NCI-H1092 (cell line): ENCODE measurements at regions not wholly inside any gene's neighbourhood (a gene's known extent, or its start where the extent isn't known, plus 50 kb on each side); places are given as distances from the start of the nearest gene placed in this dataset.

Source experiments
- DNase-seq: peaks from one replicate; lab custom pipeline; 2025; lab: John Stamatoyannopoulos, UW

- DNase-seq = no peak
These were observed 78.5 kb upstream of the BCL6 start for GRCh38 chr3:187823746-187824145.

GRCh38 chr3:187827723-187828122, 82.5 kb upstream of the BCL6 start:
- no peak for DNase-seq

- DNase-seq = no peak
These were observed 83.5 kb upstream of the BCL6 start for GRCh38 chr3:187828579-187829452.

GRCh38 chr3:187830181-187830580, 84.9 kb upstream of the BCL6 start:
- no peak for DNase-seq

- no peak for DNase-seq
These were observed 86.1 kb upstream of the BCL6 start for GRCh38 chr3:187831125-187832051.

- no peak for DNase-seq
These were observed 86.9 kb upstream of the BCL6 start for GRCh38 chr3:187832202-187832601.

- no peak for DNase-seq
These were observed 88.1 kb upstream of the BCL6 start for GRCh38 chr3:187833375-187833774.

- no peak for DNase-seq
These were observed 88.7 kb upstream of the BCL6 start for GRCh38 chr3:187833799-187834578.

- no peak for DNase-seq
These were observed 91.8 kb upstream of the BCL6 start for GRCh38 chr3:187836823-187837770.

GRCh38 chr3:187838016-187838540, 92.8 kb upstream of the BCL6 start:
- no peak for DNase-seq

- no peak for DNase-seq
These were observed 94.2 kb upstream of the BCL6 start for GRCh38 chr3:187839422-187839821.

GRCh38 chr3:187840856-187841255, 95.6 kb upstream of the BCL6 start:
- no peak for DNase-seq

- DNase-seq = no peak
These were observed 96.3 kb upstream of the BCL6 start for GRCh38 chr3:187841560-187841959.

GRCh38 chr3:187843654-187844053, 98.4 kb upstream of the BCL6 start:
- no peak for DNase-seq

- DNase-seq = no peak
These were observed 99.4 kb upstream of the BCL6 start for GRCh38 chr3:187844708-187845107.

GRCh38 chr3:187845826-187846225, 100.6 kb upstream of the BCL6 start:
- DNase-seq = no peak

- no peak for DNase-seq
These were observed 103.1 kb upstream of the BCL6 start for GRCh38 chr3:187848401-187848800.

- no peak for DNase-seq
These were observed 103.9 kb upstream of the BCL6 start for GRCh38 chr3:187849016-187849654.

GRCh38 chr3:187850258-187850921, 105.1 kb upstream of the BCL6 start:
- DNase-seq = no peak
